Activated naive CD4-positive, alpha-beta T cell treated with anti-CD3 and anti-CD28 coated beads, Interleukin-2, amount 10 ng/mL, durations not matched to agents 7 days and 5 days (primary cell): ENCODE measurements at regions not wholly inside any gene's neighbourhood (a gene's known extent, or its start where the extent isn't known, plus 50 kb on each side); places are given as distances from the start of the nearest gene placed in this dataset.

Source experiments
- CTCF ChIA-PET: fragments of 350-600 bp; sonication (Branson Sonifier 250); formaldehyde crosslinking; loops from one replicate; lab custom pipeline; 2021; ENCODE audit warnings: antibody characterized with exemption; lab: Charles Lee
- DNase-seq: peaks from one replicate; pipeline ENCODE4 v3.0.0-alpha.2; 2020
- H3K27ac Mint-ChIP-seq: one replicate; pipeline ENCODE4 v1.8.0; 2021; ENCODE audit warnings: mild to moderate bottlenecking, moderate library complexity, mixed read lengths
- H3K27me3 Mint-ChIP-seq: one replicate; pipeline ENCODE4 v1.8.0; 2021; ENCODE audit warnings: mild to moderate bottlenecking, mixed read lengths
- H3K36me3 Mint-ChIP-seq: one replicate; pipeline ENCODE4 v1.8.0; 2021; ENCODE audit warnings: mixed read lengths
- H3K4me1 Mint-ChIP-seq: one replicate; pipeline ENCODE4 v1.8.0; 2021; ENCODE audit warnings: mixed read lengths
- H3K4me3 Mint-ChIP-seq: one replicate; pipeline ENCODE4 v1.8.0; 2021; ENCODE audit warnings: mild to moderate bottlenecking, moderate library complexity, mixed read lengths
- H3K9me3 Mint-ChIP-seq: one replicate; pipeline ENCODE4 v1.8.0; 2021; ENCODE audit warnings: mixed read lengths

DNA sequence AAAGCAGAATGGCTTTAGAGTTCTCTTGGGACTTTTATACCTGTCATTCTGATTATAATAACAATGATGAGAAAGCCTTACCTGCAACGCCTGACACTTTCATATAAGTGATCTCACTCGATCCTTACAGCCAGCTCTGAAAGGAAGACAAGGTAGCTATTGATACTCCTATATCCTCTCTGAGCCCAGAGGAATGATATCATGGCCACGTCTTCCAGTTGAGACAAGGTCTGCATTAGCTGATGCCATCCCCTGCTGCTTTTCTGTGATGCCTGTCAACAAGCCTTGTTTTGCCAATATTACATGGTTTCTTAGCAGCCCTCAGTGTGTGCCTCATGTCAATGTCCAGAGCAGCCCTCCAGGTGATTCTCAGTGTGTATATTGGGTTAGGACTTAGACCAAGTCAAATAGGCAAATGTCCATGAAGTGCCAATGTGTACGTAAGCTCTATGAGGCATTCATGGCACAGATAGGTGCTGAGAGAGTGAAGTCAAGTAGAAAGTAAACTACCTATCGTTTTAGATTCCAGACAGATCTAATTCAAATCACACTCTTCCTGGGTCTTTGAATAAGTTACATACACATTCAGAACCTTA, 405.9 kb downstream of the ADRA2A start:
- peaks cover 3% of the 10 kb centered on the region for H3K27me3 Mint-ChIP-seq

GRCh38 chr10:111485767-111486166, 408.9 kb downstream of the ADRA2A start:
- Mint-ChIP-seq H3K4me1 (no peaks in the 10 kb centered on the region), H3K27ac (no peak overlapping the region), H3K36me3 (no peaks in the 10 kb centered on the region), H3K4me3 (no peak overlapping the region), H3K27me3 (no peaks in the 10 kb centered on the region), H3K9me3 (peaks cover 24% of the 10 kb centered on the region)
- no peak for DNase-seq
- CTCF ChIA-PET = no interaction called here

More for the DNA sequence above, 405.9 kb downstream of the ADRA2A start:
- no peak overlapping the region for H3K27ac Mint-ChIP-seq
- no peaks in the 10 kb centered on the region for H3K36me3 Mint-ChIP-seq
- no peak overlapping the region for H3K4me3 Mint-ChIP-seq
- no peaks in the 10 kb centered on the region for H3K4me1 Mint-ChIP-seq
- DNase-seq = no peak
- CTCF ChIA-PET = interaction anchor here (1.4 kb wide), 1 partner anchor 32 kb away, joined by 3 read pairs; no protein-coding TSS in a partner anchor
- H3K9me3 Mint-ChIP-seq = peaks cover 4% of the 10 kb centered on the region

- Mint-ChIP-seq H3K9me3 (peaks cover 24% of the 10 kb centered on the region), H3K27me3 (no peaks in the 10 kb centered on the region), H3K36me3 (no peaks in the 10 kb centered on the region), H3K4me1 (no peaks in the 10 kb centered on the region), H3K4me3 (no peak overlapping the region), H3K27ac (no peak overlapping the region)
- no peak for DNase-seq
- CTCF ChIA-PET = no interaction called here
These were observed 409.5 kb downstream of the ADRA2A start for GRCh38 chr10:111486346-111486745.

DNA sequence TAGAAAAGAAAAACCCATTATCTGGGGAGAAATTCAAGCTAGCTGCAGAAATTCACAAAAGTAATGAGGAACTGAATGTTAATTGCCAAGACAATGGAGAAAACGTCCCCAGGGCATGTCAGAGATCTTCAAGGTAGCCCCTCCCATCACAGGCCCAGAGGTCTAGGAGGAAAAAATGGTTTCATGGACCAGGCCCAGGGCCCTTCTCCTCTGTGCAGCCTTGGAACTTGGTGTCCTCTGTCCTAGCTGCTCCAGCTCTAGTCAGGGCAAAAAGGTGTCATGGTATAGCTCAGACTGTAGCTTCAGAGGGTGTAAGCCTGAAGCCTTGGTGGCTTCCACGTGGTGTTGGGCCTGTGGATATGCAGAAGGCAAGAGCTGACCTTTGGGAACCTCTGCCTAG, 411.8 kb downstream of the ADRA2A start:
- no peaks in the 10 kb centered on the region for H3K4me1 Mint-ChIP-seq
- H3K36me3 Mint-ChIP-seq = no peaks in the 10 kb centered on the region
- CTCF ChIA-PET = no interaction called here
- no peak for DNase-seq
- H3K27ac Mint-ChIP-seq = no peak overlapping the region
- no peaks in the 10 kb centered on the region for H3K27me3 Mint-ChIP-seq
- H3K4me3 Mint-ChIP-seq = no peak overlapping the region
- peaks cover 29% of the 10 kb centered on the region for H3K9me3 Mint-ChIP-seq

GRCh38 chr10:111491154-111491553, 414.3 kb downstream of the ADRA2A start:
- DNase-seq = no peak
- H3K4me3 Mint-ChIP-seq = no peak overlapping the region
- H3K27ac Mint-ChIP-seq = no peak overlapping the region
- H3K36me3 Mint-ChIP-seq = no peaks in the 10 kb centered on the region
- no peaks in the 10 kb centered on the region for H3K27me3 Mint-ChIP-seq
- CTCF ChIA-PET = no interaction called here
- H3K9me3 Mint-ChIP-seq = peaks cover 29% of the 10 kb centered on the region
- H3K4me1 Mint-ChIP-seq = no peaks in the 10 kb centered on the region

GRCh38 chr10:111493024-111493625, 416.3 kb downstream of the ADRA2A start:
- H3K9me3 Mint-ChIP-seq = peaks cover 21% of the 10 kb centered on the region
- no peaks in the 10 kb centered on the region for H3K36me3 Mint-ChIP-seq
- no peak overlapping the region for H3K27ac Mint-ChIP-seq
- CTCF ChIA-PET = no interaction called here
- no peak for DNase-seq
- no peaks in the 10 kb centered on the region for H3K4me1 Mint-ChIP-seq
- H3K4me3 Mint-ChIP-seq = no peak overlapping the region
- H3K27me3 Mint-ChIP-seq = no peaks in the 10 kb centered on the region

- Mint-ChIP-seq H3K9me3 (no peaks in the 10 kb centered on the region), H3K4me3 (no peak overlapping the region), H3K4me1 (no peaks in the 10 kb centered on the region), H3K27me3 (peaks cover 3% of the 10 kb centered on the region), H3K27ac (no peak overlapping the region), H3K36me3 (no peaks in the 10 kb centered on the region)
- no peak for DNase-seq
- CTCF ChIA-PET = no interaction called here
These were observed 421.7 kb downstream of the ADRA2A start for GRCh38 chr10:111498560-111498959.

- H3K36me3 Mint-ChIP-seq = no peaks in the 10 kb centered on the region
- no peak overlapping the region for H3K27ac Mint-ChIP-seq
- no peaks in the 10 kb centered on the region for H3K27me3 Mint-ChIP-seq
- no peaks in the 10 kb centered on the region for H3K4me1 Mint-ChIP-seq
- CTCF ChIA-PET = no interaction called here
- H3K9me3 Mint-ChIP-seq = no peaks in the 10 kb centered on the region
- no peak for DNase-seq
- H3K4me3 Mint-ChIP-seq = no peak overlapping the region
These were observed 427.5 kb downstream of the ADRA2A start for GRCh38 chr10:111504376-111504775.

GRCh38 chr10:111506266-111507034, 429.6 kb downstream of the ADRA2A start:
- DNase-seq = no peak
- no peaks in the 10 kb centered on the region for H3K36me3 Mint-ChIP-seq
- no peaks in the 10 kb centered on the region for H3K9me3 Mint-ChIP-seq
- no peak overlapping the region for H3K4me3 Mint-ChIP-seq
- no peaks in the 10 kb centered on the region for H3K4me1 Mint-ChIP-seq
- no peak overlapping the region for H3K27ac Mint-ChIP-seq
- H3K27me3 Mint-ChIP-seq = no peaks in the 10 kb centered on the region
- CTCF ChIA-PET = no interaction called here

- no peak for DNase-seq
- H3K27me3 Mint-ChIP-seq = no peaks in the 10 kb centered on the region
- no peaks in the 10 kb centered on the region for H3K4me1 Mint-ChIP-seq
- CTCF ChIA-PET = no interaction called here
- no peaks in the 10 kb centered on the region for H3K36me3 Mint-ChIP-seq
- H3K4me3 Mint-ChIP-seq = no peak overlapping the region
- H3K27ac Mint-ChIP-seq = no peak overlapping the region
- H3K9me3 Mint-ChIP-seq = no peaks in the 10 kb centered on the region
These were observed 434.9 kb downstream of the ADRA2A start for GRCh38 chr10:111511751-111512150.

DNA sequence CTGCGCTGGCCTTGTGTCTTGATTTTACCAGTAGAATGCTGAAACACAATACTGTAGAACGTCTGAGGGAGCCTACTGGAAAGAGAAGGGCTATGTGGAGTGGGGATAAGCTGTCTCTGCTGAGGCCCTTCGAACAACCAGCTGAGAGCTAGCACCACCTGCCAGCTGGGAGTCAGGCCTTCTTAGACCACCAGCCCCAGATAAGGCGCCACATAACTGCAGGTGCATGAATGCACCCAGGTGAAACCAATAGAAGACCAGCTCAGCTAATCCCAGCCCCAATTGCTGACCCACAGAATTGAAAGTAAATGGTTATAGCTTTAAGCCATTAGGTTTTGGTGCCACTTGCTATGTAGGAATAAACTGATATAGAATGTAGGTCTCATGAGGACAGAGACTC, 438.4 kb downstream of the ADRA2A start:
- Mint-ChIP-seq H3K9me3 (no peaks in the 10 kb centered on the region), H3K27me3 (no peaks in the 10 kb centered on the region), H3K36me3 (no peaks in the 10 kb centered on the region), H3K4me3 (no peak overlapping the region), H3K4me1 (no peaks in the 10 kb centered on the region), H3K27ac (no peak overlapping the region)
- CTCF ChIA-PET = interaction anchor here (1.2 kb wide), 1 partner anchor 33 kb away, joined by 3 read pairs; no protein-coding TSS in a partner anchor
- no peak for DNase-seq

DNA sequence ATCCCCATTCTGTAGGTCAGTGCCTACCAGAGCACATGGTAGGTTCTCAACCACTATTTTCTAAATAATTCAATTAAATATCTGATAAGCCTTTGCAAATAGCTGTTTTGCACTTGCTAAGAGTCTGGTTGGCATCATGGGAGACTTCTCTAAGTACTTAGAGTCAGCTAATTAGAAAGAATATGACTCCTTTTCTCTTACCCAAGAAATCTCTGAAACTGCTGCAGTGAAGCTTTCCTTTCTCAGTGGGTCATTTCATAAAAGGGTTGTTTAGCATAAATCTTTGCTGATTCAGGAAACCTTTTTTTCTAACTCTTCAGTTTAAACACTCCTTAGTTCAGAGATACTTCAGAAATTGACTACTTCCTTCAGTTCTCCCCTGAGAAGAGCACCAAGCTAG, 438.9 kb downstream of the ADRA2A start:
- H3K27ac Mint-ChIP-seq = no peak overlapping the region
- H3K36me3 Mint-ChIP-seq = no peaks in the 10 kb centered on the region
- no peak overlapping the region for H3K4me3 Mint-ChIP-seq
- H3K4me1 Mint-ChIP-seq = no peaks in the 10 kb centered on the region
- no peaks in the 10 kb centered on the region for H3K27me3 Mint-ChIP-seq
- no peaks in the 10 kb centered on the region for H3K9me3 Mint-ChIP-seq
- DNase-seq = no peak
- CTCF ChIA-PET = interaction anchor here (1.2 kb wide), 1 partner anchor 33 kb away, joined by 3 read pairs; no protein-coding TSS in a partner anchor

GRCh38 chr10:111516144-111516543, 439.3 kb downstream of the ADRA2A start:
- no peaks in the 10 kb centered on the region for H3K27me3 Mint-ChIP-seq
- CTCF ChIA-PET = no interaction called here
- DNase-seq = no peak
- H3K9me3 Mint-ChIP-seq = no peaks in the 10 kb centered on the region
- no peak overlapping the region for H3K27ac Mint-ChIP-seq
- H3K36me3 Mint-ChIP-seq = no peaks in the 10 kb centered on the region
- no peak overlapping the region for H3K4me3 Mint-ChIP-seq
- no peaks in the 10 kb centered on the region for H3K4me1 Mint-ChIP-seq

- CTCF ChIA-PET = no interaction called here
- no peaks in the 10 kb centered on the region for H3K36me3 Mint-ChIP-seq
- no peak overlapping the region for H3K4me3 Mint-ChIP-seq
- no peaks in the 10 kb centered on the region for H3K27me3 Mint-ChIP-seq
- no peaks in the 10 kb centered on the region for H3K9me3 Mint-ChIP-seq
- no peak for DNase-seq
- H3K27ac Mint-ChIP-seq = no peak overlapping the region
- H3K4me1 Mint-ChIP-seq = no peaks in the 10 kb centered on the region
These were observed 445.3 kb downstream of the ADRA2A start for GRCh38 chr10:111522141-111522540.

GRCh38 chr10:111522551-111522950, 445.7 kb downstream of the ADRA2A start:
- no peaks in the 10 kb centered on the region for H3K9me3 Mint-ChIP-seq
- no peak overlapping the region for H3K27ac Mint-ChIP-seq
- CTCF ChIA-PET = no interaction called here
- no peaks in the 10 kb centered on the region for H3K4me1 Mint-ChIP-seq
- H3K27me3 Mint-ChIP-seq = no peaks in the 10 kb centered on the region
- no peak for DNase-seq
- no peaks in the 10 kb centered on the region for H3K36me3 Mint-ChIP-seq
- no peak overlapping the region for H3K4me3 Mint-ChIP-seq
